H1 (cell line): ENCODE measurements at regions not wholly inside any gene's neighbourhood (a gene's known extent, or its start where the extent isn't known, plus 50 kb on each side); places are given as distances from the start of the nearest gene placed in this dataset.

Experiments
- CTCF ChIA-PET: fragments of 300-600 bp; sonication (Branson Sonifier 250); formaldehyde crosslinking; loops from one replicate; lab custom pipeline; 2021; ENCODE audit not compliant: partially characterized antibody; lab: Charles Lee
- POLR2A ChIA-PET: fragments of 300-600 bp; sonication (Branson Sonifier 250); formaldehyde crosslinking; loops from one replicate; lab custom pipeline; 2021; ENCODE audit warnings: inconsistent platforms; ENCODE audit not compliant: partially characterized antibody; lab: Charles Lee
- DNase-seq, 2 experiments: peaks; one replicate each; pipeline versions ENCODE4 v3.0.0 to v3.0.0-alpha.2; 2010 to 2022; ENCODE audit warnings: low spot score in 2 of 2, low read depth in 1 of 2, mixed read lengths in 1 of 2
- FAIRE-seq: peaks from 2 replicates; lab custom pipeline; 2011; peaks lifted over from hg19 to GRCh38; lab: Jason Lieb, UNC
- H2AFZ ChIP-seq: 2 replicates; pipeline ENCODE4 v1.8.1; 2012; ENCODE audit warnings: low read length, inconsistent platforms
- H2AK5ac ChIP-seq: 2 replicates; pipeline ENCODE4 v1.6.1; 2013; ENCODE audit warnings: low read depth, low read length
- H2BK120ac ChIP-seq: replicated peaks from 2 replicates; pipeline ENCODE3; 2013; ENCODE audit warnings: low read depth, low read length, inconsistent platforms
- H2BK12ac ChIP-seq: 2 replicates; pipeline ENCODE4 v1.6.1; 2013; ENCODE audit warnings: low read depth, low read length
- H2BK15ac ChIP-seq: 2 replicates; pipeline ENCODE4 v1.6.1; 2013; ENCODE audit warnings: low read length
- H2BK20ac ChIP-seq: 2 replicates; pipeline ENCODE4 v1.6.1; 2013; ENCODE audit warnings: low read length
- H2BK5ac ChIP-seq: 2 replicates; pipeline ENCODE4 v1.6.1; 2013; ENCODE audit warnings: low read depth, low read length
- H3K14ac ChIP-seq: 2 replicates; pipeline ENCODE4 v1.6.1; 2013; ENCODE audit warnings: inconsistent platforms; ENCODE audit not compliant: insufficient read length
- H3K18ac ChIP-seq: 2 replicates; pipeline ENCODE4 v1.6.1; 2013; ENCODE audit warnings: low read length; ENCODE audit errors: extremely low read depth
- H3K23ac ChIP-seq: 2 replicates; pipeline ENCODE4 v1.6.1; 2013; ENCODE audit warnings: inconsistent platforms; ENCODE audit not compliant: insufficient read length
- H3K23me2 ChIP-seq: 2 replicates; pipeline ENCODE4 v1.6.1; 2013; ENCODE audit warnings: low read depth, low read length
- H3K27ac ChIP-seq: 2 replicates; pipeline ENCODE4 v1.6.1; 2011; ENCODE audit warnings: low read depth, low read length, inconsistent platforms
- H3K27me3 ChIP-seq, 4 experiments: replicated peaks in 1 of 4; 1 replicate in 1 of 4; 2 replicates in 3 of 4; pipeline versions ENCODE4 v1.6.1 to v1.8.1; 2011 to 2013; ENCODE audit warnings: low read length in 3 of 4, mild to moderate bottlenecking in 3 of 4, inconsistent platforms in 2 of 4, mixed read lengths in 2 of 4, moderate library complexity in 1 of 4; ENCODE audit not compliant: control insufficient read depth in 3 of 4, insufficient read depth in 3 of 4; ENCODE audit errors: extremely low read depth in 1 of 4
- H3K36me3 ChIP-seq, 4 experiments: 2 replicates each; pipeline versions ENCODE4 v1.6.1 to v1.8.1; 2011 to 2013; ENCODE audit warnings: mild to moderate bottlenecking in 4 of 4, low read length in 3 of 4, moderate library complexity in 2 of 4, control low read depth in 1 of 4, inconsistent platforms in 1 of 4; ENCODE audit not compliant: insufficient read depth in 4 of 4, control insufficient read depth in 2 of 4
- H3K4ac ChIP-seq: replicated peaks from 2 replicates; pipeline ENCODE3; 2013; ENCODE audit warnings: low read length, low read depth, mixed read lengths, inconsistent platforms; ENCODE audit not compliant: insufficient read length
- H3K4me1 ChIP-seq, 4 experiments: replicated peaks in 1 of 4; 1 replicate in 1 of 4; 2 replicates in 3 of 4; pipeline versions ENCODE4 v1.6.1 to v1.8.1; 2011 to 2013; ENCODE audit warnings: low read length in 3 of 4, inconsistent platforms in 2 of 4, mixed read lengths in 1 of 4; ENCODE audit not compliant: insufficient read depth in 4 of 4, control insufficient read depth in 3 of 4
- H3K4me2 ChIP-seq, 2 experiments: 2 replicates each; pipeline versions ENCODE4 v1.6.1 to v1.8.1; 2011 to 2013; ENCODE audit warnings: low read depth in 2 of 2, low read length in 2 of 2, control low read depth in 1 of 2, inconsistent platforms in 1 of 2, mild to moderate bottlenecking in 1 of 2; ENCODE audit not compliant: insufficient read depth in 1 of 2
- H3K4me3 ChIP-seq, 4 experiments: fragments of 200-600, 300-600 bp in 1 of 4; sonication (generic), shearing (Covaris generic), sonication (Bioruptor Twin) in 1 of 4; 2 replicates each; pipeline versions ENCODE4 v1.5.1 to v1.8.1; 2011 to 2016; ENCODE audit warnings: low read length in 4 of 4, low read depth in 3 of 4, control low read depth in 2 of 4, inconsistent platforms in 2 of 4, mild to moderate bottlenecking in 2 of 4, mixed read lengths in 1 of 4, moderate library complexity in 1 of 4; ENCODE audit not compliant: insufficient read depth in 2 of 4; ENCODE audit errors: extremely low read depth in 1 of 4
- H3K56ac ChIP-seq: replicated peaks from 2 replicates; pipeline ENCODE3; 2013; ENCODE audit warnings: low read depth, mild to moderate bottlenecking, mixed read lengths, low read length, inconsistent platforms; ENCODE audit not compliant: insufficient read length
- H3K79me1 ChIP-seq: 2 replicates; pipeline ENCODE4 v1.6.1; 2013; ENCODE audit warnings: low read depth, low read length, control low read depth
- H3K79me2 ChIP-seq, 2 experiments: 2 replicates each; pipeline versions ENCODE4 v1.6.1 to v1.8.1; 2012 to 2013; ENCODE audit warnings: low read length in 2 of 2, mild to moderate bottlenecking in 2 of 2, inconsistent platforms in 1 of 2; ENCODE audit not compliant: insufficient read depth in 2 of 2, control insufficient read depth in 1 of 2
- H3K9ac ChIP-seq, 4 experiments: replicated peaks in 1 of 4; 1 replicate in 1 of 4; 2 replicates in 3 of 4; pipeline versions ENCODE4 v1.6.1 to v1.8.1; 2011 to 2013; ENCODE audit warnings: low read depth in 3 of 4, low read length in 3 of 4, control low read depth in 2 of 4, mild to moderate bottlenecking in 2 of 4, moderate library complexity in 2 of 4, inconsistent platforms in 1 of 4; ENCODE audit errors: extremely low read depth in 1 of 4
- H3K9me3 ChIP-seq, 2 experiments: 2 replicates each; pipeline versions ENCODE4 v1.6.1 to v1.8.1; 2012 to 2013; ENCODE audit warnings: mild to moderate bottlenecking in 2 of 2, moderate library complexity in 2 of 2, control low read depth in 1 of 2, inconsistent platforms in 1 of 2, low read depth in 1 of 2, low read length in 1 of 2, mixed read lengths in 1 of 2; ENCODE audit not compliant: insufficient read depth in 2 of 2
- H4K20me1 ChIP-seq, 2 experiments: replicated peaks in 1 of 2; 2 replicates each; pipeline versions ENCODE3 to v1.8.1; 2011 to 2013; ENCODE audit warnings: inconsistent platforms in 2 of 2, low read length in 2 of 2, mild to moderate bottlenecking in 1 of 2; ENCODE audit not compliant: insufficient read depth in 2 of 2, control insufficient read depth in 1 of 2
- H4K5ac ChIP-seq: 2 replicates; pipeline ENCODE4 v1.6.1; 2013; ENCODE audit warnings: low read length, low read depth, mixed read lengths, inconsistent platforms; ENCODE audit not compliant: insufficient read length
- H4K8ac ChIP-seq: 2 replicates; pipeline ENCODE4 v1.8.0; 2013; ENCODE audit warnings: mild to moderate bottlenecking, moderate library complexity, low read length, inconsistent platforms; ENCODE audit not compliant: insufficient read depth; ENCODE audit errors: extremely low read depth
- H4K91ac ChIP-seq: replicated peaks from 2 replicates; pipeline ENCODE3; 2013; ENCODE audit warnings: low read length, mixed read lengths, inconsistent platforms; ENCODE audit not compliant: insufficient read length
- CBX8 ChIP-seq: fragments of 300-800, 300-1000 bp; sonication (generic); IDR thresholded peaks from 2 replicates; pipeline ENCODE4 v1.7.1; 2016; ENCODE audit warnings: low read depth, low read length, borderline replicate concordance
- CHD2 ChIP-seq: IDR thresholded peaks from 2 replicates; pipeline ENCODE4 v1.6.1; 2012; ENCODE audit warnings: low read length, improper control_type of control experiment
- JUND ChIP-seq: IDR thresholded peaks from 2 replicates; pipeline ENCODE4 v1.6.1; 2011; ENCODE audit warnings: mild to moderate bottlenecking, improper control_type of control experiment, low read length
- POLR2A ChIP-seq, 2 experiments: IDR thresholded peaks; 1 replicate in 1 of 2; 2 replicates in 1 of 2; pipeline ENCODE4 v1.6.1; 2011; ENCODE audit warnings: low read depth in 2 of 2, low read length in 2 of 2, mild to moderate bottlenecking in 2 of 2; ENCODE audit errors: control extremely low read depth in 1 of 2
- RAD21 ChIP-seq, 2 experiments: IDR thresholded peaks in 1 of 2; conservative IDR thresholded peaks in 1 of 2; 2 replicates each; pipeline ENCODE4 v1.6.1; 2011; ENCODE audit warnings: low read depth in 2 of 2, low read length in 2 of 2, improper control_type of control experiment in 1 of 2, inconsistent platforms in 1 of 2, mild to moderate bottlenecking in 1 of 2, moderate library complexity in 1 of 2
- RBBP5 ChIP-seq: IDR thresholded peaks from 2 replicates; pipeline ENCODE4 v1.7.1; 2012; ENCODE audit warnings: low read depth, mild to moderate bottlenecking, inconsistent platforms, low read length, moderate library complexity, borderline replicate concordance
- SP4 ChIP-seq: IDR thresholded peaks from 2 replicates; pipeline ENCODE4 v1.6.1; 2012; ENCODE audit warnings: low read length, inconsistent platforms
- TAF1 ChIP-seq: IDR thresholded peaks from 2 replicates; pipeline ENCODE4 v1.6.1; 2011; ENCODE audit warnings: mild to moderate bottlenecking, low read depth, low read length
- TF ChIP-seq, protein P1 (sequence below), 3 experiments: IDR thresholded peaks; 1 replicate in 2 of 3; 2 replicates in 1 of 3; pipeline versions ENCODE4 v1.5.1 to v1.6.1; 2011; ENCODE audit warnings: low read length in 3 of 3, mild to moderate bottlenecking in 3 of 3, inconsistent platforms in 2 of 3, low read depth in 1 of 3, moderate library complexity in 1 of 3; ENCODE audit not compliant: insufficient read depth in 1 of 3; ENCODE audit errors: control extremely low read depth in 1 of 3
- TF ChIP-seq, protein P2 (sequence below): IDR thresholded peaks from 2 replicates; pipeline ENCODE4 v1.6.1; 2012; ENCODE audit warnings: inconsistent platforms
- TF ChIP-seq, protein P3 (sequence below): IDR thresholded peaks from 2 replicates; pipeline ENCODE4 v1.6.1; 2011; ENCODE audit warnings: low read length, improper control_type of control experiment

DNA sequence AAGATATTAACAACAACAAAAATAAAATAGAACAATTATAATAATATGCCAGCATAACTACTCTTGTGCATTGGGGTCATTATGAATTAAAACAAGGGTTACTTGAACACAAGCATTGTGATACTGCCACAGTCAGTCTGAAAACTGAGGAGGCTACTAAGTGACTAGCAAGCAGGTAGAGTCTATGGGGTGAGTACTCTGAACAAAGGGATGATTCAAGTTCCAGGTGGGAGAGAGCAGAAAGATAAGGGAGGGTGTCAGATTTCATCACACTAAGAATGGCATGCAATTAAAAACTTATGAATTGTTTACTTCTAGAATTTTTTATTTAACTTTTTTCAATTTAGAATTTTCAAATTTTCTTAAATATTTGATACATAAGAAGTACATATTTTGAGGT is 754.4 kb upstream of the GOLIM4 start:
- Histone ChIP-seq H3K4me2 (no peak overlapping the region), H3K4ac (no peak overlapping the region), H3K79me2 (no peaks in the 10 kb centered on the region), H3K4me1 (no peaks in the 10 kb centered on the region; a peak in 1 of 7 replicates), H2AK5ac (no peak overlapping the region), H2BK120ac (no peak overlapping the region), H2BK5ac (no peak overlapping the region), H3K56ac (no peak overlapping the region), H3K23me2 (peaks cover 3% of the 10 kb centered on the region; the same call in 1 of the 2 replicates), H3K14ac (no peak overlapping the region), H3K9ac (no peak overlapping the region), H3K79me1 (no peaks in the 10 kb centered on the region), H3K27ac (no peak overlapping the region), H2BK15ac (no peak overlapping the region), H2BK20ac (no peak overlapping the region), H3K23ac (no peak overlapping the region), H4K8ac (no peak overlapping the region), H4K5ac (no peak overlapping the region), H2AFZ (no peak overlapping the region), H2BK12ac (no peak overlapping the region), H4K20me1 (no peaks in the 10 kb centered on the region), H3K4me3 (no peak overlapping the region), H3K27me3 (no peaks in the 10 kb centered on the region), H4K91ac (no peak overlapping the region), H3K36me3 (no peaks in the 10 kb centered on the region; a peak in 1 of 8 replicates), H3K18ac (no peak overlapping the region), H3K9me3 (no peaks in the 10 kb centered on the region; a peak in 1 of 4 replicates)
- DNase-seq (no peak), FAIRE-seq (no peak)
- TF ChIP-seq, protein P1, sequence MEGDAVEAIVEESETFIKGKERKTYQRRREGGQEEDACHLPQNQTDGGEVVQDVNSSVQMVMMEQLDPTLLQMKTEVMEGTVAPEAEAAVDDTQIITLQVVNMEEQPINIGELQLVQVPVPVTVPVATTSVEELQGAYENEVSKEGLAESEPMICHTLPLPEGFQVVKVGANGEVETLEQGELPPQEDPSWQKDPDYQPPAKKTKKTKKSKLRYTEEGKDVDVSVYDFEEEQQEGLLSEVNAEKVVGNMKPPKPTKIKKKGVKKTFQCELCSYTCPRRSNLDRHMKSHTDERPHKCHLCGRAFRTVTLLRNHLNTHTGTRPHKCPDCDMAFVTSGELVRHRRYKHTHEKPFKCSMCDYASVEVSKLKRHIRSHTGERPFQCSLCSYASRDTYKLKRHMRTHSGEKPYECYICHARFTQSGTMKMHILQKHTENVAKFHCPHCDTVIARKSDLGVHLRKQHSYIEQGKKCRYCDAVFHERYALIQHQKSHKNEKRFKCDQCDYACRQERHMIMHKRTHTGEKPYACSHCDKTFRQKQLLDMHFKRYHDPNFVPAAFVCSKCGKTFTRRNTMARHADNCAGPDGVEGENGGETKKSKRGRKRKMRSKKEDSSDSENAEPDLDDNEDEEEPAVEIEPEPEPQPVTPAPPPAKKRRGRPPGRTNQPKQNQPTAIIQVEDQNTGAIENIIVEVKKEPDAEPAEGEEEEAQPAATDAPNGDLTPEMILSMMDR (IDR thresholded peaks at IDR 0.05; ENCODE audit: control extremely low read depth in 1 of 3, insufficient read depth in 1 of 3, low read depth in 1 of 3, low read length in 3 of 3) = no peak
- TF ChIP-seq, protein P2, sequence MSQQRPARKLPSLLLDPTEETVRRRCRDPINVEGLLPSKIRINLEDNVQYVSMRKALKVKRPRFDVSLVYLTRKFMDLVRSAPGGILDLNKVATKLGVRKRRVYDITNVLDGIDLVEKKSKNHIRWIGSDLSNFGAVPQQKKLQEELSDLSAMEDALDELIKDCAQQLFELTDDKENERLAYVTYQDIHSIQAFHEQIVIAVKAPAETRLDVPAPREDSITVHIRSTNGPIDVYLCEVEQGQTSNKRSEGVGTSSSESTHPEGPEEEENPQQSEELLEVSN = no peak
- no peak for TF ChIP-seq CHD2
- TF ChIP-seq RAD21 (IDR thresholded peaks at IDR 0.05 in 1 of 2, conservative IDR thresholded peaks at IDR 0.05 in 1 of 2; ENCODE audit: low read depth in 2 of 2, low read length in 2 of 2) = no peak
- TF ChIP-seq TAF1 = no peak
- TF ChIP-seq CBX8 = no peak
- no peak for TF ChIP-seq JUND
- TF ChIP-seq, protein P3, sequence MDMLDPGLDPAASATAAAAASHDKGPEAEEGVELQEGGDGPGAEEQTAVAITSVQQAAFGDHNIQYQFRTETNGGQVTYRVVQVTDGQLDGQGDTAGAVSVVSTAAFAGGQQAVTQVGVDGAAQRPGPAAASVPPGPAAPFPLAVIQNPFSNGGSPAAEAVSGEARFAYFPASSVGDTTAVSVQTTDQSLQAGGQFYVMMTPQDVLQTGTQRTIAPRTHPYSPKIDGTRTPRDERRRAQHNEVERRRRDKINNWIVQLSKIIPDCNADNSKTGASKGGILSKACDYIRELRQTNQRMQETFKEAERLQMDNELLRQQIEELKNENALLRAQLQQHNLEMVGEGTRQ = no peak
- no peak for TF ChIP-seq POLR2A (IDR thresholded peaks at IDR 0.05; ENCODE audit: control extremely low read depth in 1 of 2, low read depth in 2 of 2, low read length in 2 of 2)
- no peak for TF ChIP-seq RBBP5
- TF ChIP-seq SP4 = no peak
- POLR2A ChIA-PET = no interaction called here
- CTCF ChIA-PET = interaction anchor here (1.4 to 3.9 kb wide), 3 partner anchors 15 to 231 kb away, joined by 4 to 45 read pairs (median 5); no protein-coding TSS in a partner anchor
